GM19240 (cell line): ENCODE measurements at regions not wholly inside any gene's neighbourhood (a gene's known extent, or its start where the extent isn't known, plus 50 kb on each side); places are given as distances from the start of the nearest gene placed in this dataset.

Experiments
- DNase-seq: peaks from one replicate; pipeline ENCODE4 v3.0.0; 2011; ENCODE audit warnings: low spot score; ENCODE audit not compliant: insufficient read length

GRCh38 chr12:125871811-125872594, 806.8 kb downstream of the AACS start:
- DNase-seq, result no peak

- DNase-seq, result no peak
These were observed 807.8 kb downstream of the AACS start for GRCh38 chr12:125873016-125873415.

GRCh38 chr12:125878483-125878882, 813.2 kb downstream of the AACS start:
- no peak for DNase-seq

GRCh38 chr12:125882141-125882540, 816.9 kb downstream of the AACS start:
- DNase-seq, result no peak

GRCh38 chr12:125888921-125889320, 823.7 kb downstream of the AACS start:
- no peak for DNase-seq

GRCh38 chr12:125889742-125890141, 824.5 kb downstream of the AACS start:
- no peak for DNase-seq

GRCh38 chr12:125890366-125890905, 825.2 kb downstream of the AACS start:
- DNase-seq, result no peak

GRCh38 chr12:125890971-125891370, 825.7 kb downstream of the AACS start:
- DNase-seq, result no peak

GRCh38 chr12:125892276-125892675, 827.0 kb downstream of the AACS start:
- no peak for DNase-seq

GRCh38 chr12:125902991-125903390, 837.8 kb downstream of the AACS start:
- no peak for DNase-seq

- no peak for DNase-seq
These were observed 842.1 kb downstream of the AACS start for GRCh38 chr12:125907351-125907750.

GRCh38 chr12:125919856-125920470, 854.7 kb downstream of the AACS start:
- no peak for DNase-seq

- no peak for DNase-seq
These were observed 857.1 kb downstream of the AACS start for GRCh38 chr12:125922330-125922729.

- no peak for DNase-seq
These were observed 871.3 kb downstream of the AACS start for GRCh38 chr12:125936502-125936901.

- DNase-seq, result no peak
These were observed 879.2 kb downstream of the AACS start for GRCh38 chr12:125944446-125944845.

GRCh38 chr12:125949471-125949870, 884.2 kb downstream of the AACS start:
- no peak for DNase-seq

GRCh38 chr12:125954362-125954761, 889.1 kb downstream of the AACS start:
- no peak for DNase-seq

- DNase-seq, result no peak
These were observed 891.0 kb downstream of the AACS start for GRCh38 chr12:125956186-125956585.

- DNase-seq, result no peak
These were observed 901.4 kb downstream of the AACS start for GRCh38 chr12:125966641-125967040.

GRCh38 chr12:125968413-125968812, 903.2 kb downstream of the AACS start:
- DNase-seq, result no peak

- no peak for DNase-seq
These were observed 906.7 kb downstream of the AACS start for GRCh38 chr12:125971981-125972380.

- DNase-seq, result no peak
These were observed 913.1 kb downstream of the AACS start for GRCh38 chr12:125978286-125978685.
